Natural killer cell treated with Interleukin-12 subunit alpha and Interleukin-12 subunit beta and Interleukin-15 and Interleukin-18, amount 100 ng/mL, for 72 hours (primary cell): ENCODE measurements at regions not wholly inside any gene's neighbourhood (a gene's known extent, or its start where the extent isn't known, plus 50 kb on each side); places are given as distances from the start of the nearest gene placed in this dataset.

Source experiments
- ATAC-seq, 2 donors: fragments of 150-1000 bp; cut with Tn5 transposase in 1 of 2; sonication (Bioruptor Pico), chemical (Tn5 transposase) in 1 of 2; 2 replicates each; pipeline ENCODE4 v1.10.0; 2021
- DNase-seq: peaks from one replicate; pipeline ENCODE4 v3.0.0; 2022; ENCODE audit warnings: low spot score
- H3K27ac Mint-ChIP-seq, 2 donors: 1 replicate in 1 of 2; 2 replicates in 1 of 2; pipeline ENCODE4 v1.8.0; 2022; ENCODE audit warnings: mixed read lengths in 2 of 2, mild to moderate bottlenecking in 1 of 2, moderate library complexity in 1 of 2
- H3K27me3 Mint-ChIP-seq, 2 donors: 1 replicate in 1 of 2; 2 replicates in 1 of 2; pipeline ENCODE4 v1.8.0; 2022; ENCODE audit warnings: mixed read lengths in 2 of 2
- H3K36me3 Mint-ChIP-seq: one replicate; pipeline ENCODE4 v1.8.0; 2022; ENCODE audit warnings: mixed read lengths
- H3K4me1 Mint-ChIP-seq, 2 donors: 1 replicate in 1 of 2; 2 replicates in 1 of 2; pipeline ENCODE4 v1.8.0; 2022; ENCODE audit warnings: low read depth in 2 of 2, mixed read lengths in 2 of 2, mild to moderate bottlenecking in 1 of 2
- H3K4me3 Mint-ChIP-seq: one replicate; pipeline ENCODE4 v1.8.0; 2022; ENCODE audit warnings: mixed read lengths
- H3K9me3 Mint-ChIP-seq: 2 replicates; pipeline ENCODE4 v1.8.0; 2022; ENCODE audit warnings: mixed read lengths

DNA sequence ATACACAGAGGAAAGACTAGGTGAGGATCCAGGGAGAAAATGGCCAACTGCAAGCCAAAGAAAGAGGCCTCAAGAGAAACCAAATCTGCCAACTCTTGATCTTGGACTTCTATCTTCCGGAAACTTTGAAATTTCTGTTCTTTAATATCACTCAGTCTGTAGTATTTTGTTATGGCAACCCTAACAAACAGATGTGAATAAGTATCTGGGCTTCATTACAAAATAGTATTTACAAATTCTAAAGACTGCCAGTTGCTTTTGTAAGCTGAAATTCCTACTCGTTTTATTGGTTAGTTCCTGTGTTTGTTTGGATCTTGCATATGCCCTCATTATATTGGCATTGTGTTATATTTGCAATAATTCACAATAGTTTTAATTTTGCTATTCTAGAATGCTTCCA, 143.2 kb upstream of the USP15 start:
- H3K36me3 Mint-ChIP-seq = no peaks in the 10 kb centered on the region
- H3K4me3 Mint-ChIP-seq = no peak overlapping the region
- H3K27me3 Mint-ChIP-seq = no peaks in the 10 kb centered on the region
- no peaks in the 10 kb centered on the region for H3K9me3 Mint-ChIP-seq
- DNase-seq = no peak
- H3K4me1 Mint-ChIP-seq = no peaks in the 10 kb centered on the region
- no peak overlapping the region for H3K27ac Mint-ChIP-seq
- ATAC-seq = no peak

DNA sequence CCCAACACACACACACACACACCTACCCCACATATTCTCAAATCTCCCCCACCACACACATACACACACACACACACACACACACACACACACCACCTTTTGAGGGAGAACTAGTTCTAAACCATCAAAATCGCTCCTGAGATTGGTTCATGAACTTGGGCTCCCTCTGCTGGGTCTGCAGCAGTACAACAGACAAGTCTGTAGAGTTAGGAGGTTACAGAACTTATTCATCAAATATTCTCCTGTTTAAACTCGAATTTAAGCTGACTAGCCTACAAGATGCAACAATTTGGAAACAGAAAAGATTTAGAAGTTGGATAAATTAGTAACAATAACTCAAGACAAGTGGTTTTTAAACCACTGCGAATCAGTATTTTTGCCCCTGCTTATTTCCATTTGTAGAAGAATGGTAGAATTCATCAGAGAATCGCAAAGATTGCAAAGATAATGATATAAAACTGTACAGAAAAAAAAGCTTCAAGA, 136.4 kb upstream of the USP15 start:
- Mint-ChIP-seq H3K4me1 (peaks cover 0 to 3% of the 10 kb centered on the region in 2 donors), H3K36me3 (no peaks in the 10 kb centered on the region), H3K27ac (no peak overlapping the region), H3K9me3 (no peaks in the 10 kb centered on the region), H3K27me3 (peaks cover 5 to 6% of the 10 kb centered on the region in 2 donors), H3K4me3 (no peak overlapping the region)
- DNase-seq (no peak), ATAC-seq (no peak)

DNA sequence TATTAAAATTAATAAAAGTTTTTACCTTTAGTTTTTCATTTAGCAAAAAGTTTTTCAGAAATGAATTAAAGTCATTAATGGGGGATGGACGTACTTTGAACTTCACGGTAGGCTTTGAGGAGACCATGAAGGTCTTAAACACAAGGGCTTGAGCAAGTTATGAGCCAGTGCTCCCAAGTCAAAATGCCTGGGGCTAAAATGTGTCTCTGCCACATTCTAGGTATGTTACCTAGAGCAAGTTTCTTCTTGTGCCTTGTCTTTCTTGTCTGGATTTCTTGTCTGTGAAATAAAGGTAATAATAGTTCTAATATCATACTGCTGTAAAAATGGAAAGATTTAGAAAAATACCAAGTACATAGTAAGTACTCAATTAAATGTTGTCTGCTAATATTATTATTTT, 132.7 kb upstream of the USP15 start:
- H3K27me3 Mint-ChIP-seq = peaks cover 5 to 6% of the 10 kb centered on the region in 2 donors
- ATAC-seq (no peak), DNase-seq (no peak)
- H3K4me3 Mint-ChIP-seq = no peak overlapping the region
- no peaks in the 10 kb centered on the region for H3K9me3 Mint-ChIP-seq
- H3K4me1 Mint-ChIP-seq = peaks cover 0 to 7% of the 10 kb centered on the region in 2 donors
- no peak overlapping the region for H3K27ac Mint-ChIP-seq
- H3K36me3 Mint-ChIP-seq = no peaks in the 10 kb centered on the region

DNA sequence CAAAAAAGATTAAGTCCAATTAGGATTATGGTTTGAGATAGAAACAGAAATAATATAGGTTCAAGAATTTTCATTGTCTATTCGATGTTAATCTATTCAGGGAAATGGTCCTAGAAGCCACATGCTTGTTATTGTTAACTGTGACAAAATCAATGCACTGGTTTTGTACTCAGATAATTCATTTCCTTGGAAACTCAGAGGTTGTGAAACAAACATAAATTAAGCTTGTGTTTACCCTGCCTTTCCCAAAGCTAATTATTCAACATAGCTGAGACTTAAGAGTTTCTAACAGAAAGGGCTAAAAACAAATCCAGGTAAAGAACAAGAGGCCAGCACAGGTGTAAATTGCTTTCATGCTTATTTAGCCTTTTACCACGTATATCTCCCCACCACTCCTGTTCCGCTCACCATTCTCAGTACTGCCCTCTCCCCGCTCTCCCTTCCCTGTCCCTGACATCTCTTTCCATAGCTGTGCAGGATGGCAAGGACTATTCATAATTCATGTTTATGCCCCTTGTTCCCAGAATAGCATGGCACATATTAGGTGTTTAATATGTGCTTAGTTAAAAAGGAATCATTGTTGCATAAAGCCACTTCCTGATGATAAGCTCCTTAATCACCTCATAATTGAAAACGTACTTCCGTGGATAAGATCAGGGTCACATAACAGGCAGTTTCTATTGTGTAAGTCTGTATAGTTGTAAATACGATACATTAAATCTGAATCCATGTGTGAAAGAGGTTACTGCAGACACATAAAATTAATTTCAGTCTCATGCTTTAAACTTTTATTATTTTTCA, 131.8 kb upstream of the USP15 start:
- Mint-ChIP-seq H3K4me3 (no peak overlapping the region), H3K27me3 (peaks cover 5 to 6% of the 10 kb centered on the region in 2 donors), H3K36me3 (no peaks in the 10 kb centered on the region), H3K4me1 (peaks cover 0 to 7% of the 10 kb centered on the region in 2 donors), H3K27ac (no peak overlapping the region), H3K9me3 (no peaks in the 10 kb centered on the region)
- DNase-seq = no peak
- no peak for ATAC-seq

DNA sequence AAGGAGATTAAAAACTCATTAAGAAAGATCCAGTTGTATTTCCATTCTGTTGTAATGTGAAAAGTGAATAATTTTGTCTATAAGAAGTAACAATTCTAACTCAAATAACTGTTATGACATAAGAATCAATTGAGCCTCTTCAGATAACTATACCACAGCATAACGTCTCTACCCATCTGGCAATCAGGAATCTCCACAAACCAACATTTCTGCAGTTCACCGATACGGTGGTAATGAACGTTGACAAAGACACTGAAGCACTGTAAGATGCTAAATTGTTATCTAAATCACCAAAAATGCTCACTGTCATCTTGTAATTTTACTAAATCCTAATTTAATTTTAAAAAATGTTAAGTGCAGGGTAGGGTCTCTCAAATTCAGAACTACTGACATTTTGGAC, 130.9 kb upstream of the USP15 start:
- H3K9me3 Mint-ChIP-seq = no peaks in the 10 kb centered on the region
- H3K4me3 Mint-ChIP-seq = no peak overlapping the region
- no peak for DNase-seq
- no peaks in the 10 kb centered on the region for H3K36me3 Mint-ChIP-seq
- H3K27me3 Mint-ChIP-seq = peaks cover 0 to 3% of the 10 kb centered on the region in 2 donors
- peaks cover 0 to 4% of the 10 kb centered on the region in 2 donors for H3K4me1 Mint-ChIP-seq
- ATAC-seq = no peak
- no peak overlapping the region for H3K27ac Mint-ChIP-seq

DNA sequence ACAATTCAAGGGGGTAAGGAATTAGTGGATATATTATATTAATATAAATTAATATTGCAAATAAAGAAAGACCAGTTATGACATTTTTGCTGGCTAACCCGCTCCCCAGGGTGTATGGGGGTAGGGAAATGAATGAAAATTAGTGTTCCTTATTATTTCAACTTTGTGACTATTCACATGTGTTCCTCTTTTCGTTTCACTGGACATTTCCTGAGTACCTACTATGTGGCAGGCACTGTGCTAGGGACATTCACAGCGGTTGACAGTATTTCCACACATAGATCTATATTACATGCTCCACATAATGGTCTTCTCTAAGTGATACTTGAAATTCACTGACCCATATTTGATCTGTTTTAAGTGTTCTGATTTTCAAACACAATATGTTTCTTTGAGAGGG, 129.8 kb upstream of the USP15 start:
- Mint-ChIP-seq H3K4me1 (peaks cover 0 to 4% of the 10 kb centered on the region in 2 donors), H3K4me3 (no peak overlapping the region), H3K27ac (no peak overlapping the region), H3K27me3 (peaks cover 0 to 6% of the 10 kb centered on the region in 2 donors), H3K9me3 (peaks cover 4% of the 10 kb centered on the region), H3K36me3 (no peaks in the 10 kb centered on the region)
- DNase-seq (no peak), ATAC-seq (no peak)

DNA sequence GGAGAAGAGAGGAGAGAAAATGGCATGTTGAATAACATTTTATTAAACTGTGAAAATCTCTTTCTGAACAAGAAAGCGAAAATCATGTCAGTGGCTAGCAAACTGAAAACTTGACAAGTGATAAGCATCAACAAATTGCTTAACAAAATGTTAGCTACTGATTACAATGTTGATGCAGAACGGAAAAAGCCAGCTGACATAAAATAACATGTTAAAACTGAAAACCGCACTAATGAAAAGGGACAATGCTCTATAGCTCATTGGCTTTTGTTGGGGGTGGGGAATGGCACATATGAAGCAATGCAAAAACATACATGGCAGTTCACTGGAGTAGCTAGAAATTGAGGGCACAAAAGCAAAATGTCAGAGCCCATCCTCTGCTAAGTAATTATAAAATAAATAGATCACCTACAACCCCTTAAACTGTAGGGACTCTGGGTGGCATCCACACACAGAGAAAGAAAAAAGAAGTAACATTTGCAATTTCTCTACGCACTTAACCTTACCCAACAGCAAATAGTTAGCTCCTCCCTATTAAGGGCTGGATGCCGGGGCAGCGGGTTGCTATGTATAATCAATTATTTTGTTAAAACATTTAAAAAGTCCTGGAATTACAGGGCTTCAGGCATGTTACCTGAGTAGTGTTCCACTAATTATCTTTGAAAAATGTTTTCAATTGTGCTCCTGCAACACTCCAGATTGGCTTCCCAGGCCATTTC, 129.2 kb upstream of the USP15 start:
- H3K9me3 Mint-ChIP-seq = peaks cover 4% of the 10 kb centered on the region
- H3K4me3 Mint-ChIP-seq = no peak overlapping the region
- DNase-seq = no peak
- no peak for ATAC-seq
- no peak overlapping the region for H3K27ac Mint-ChIP-seq
- peaks cover 0 to 4% of the 10 kb centered on the region in 2 donors for H3K4me1 Mint-ChIP-seq
- no peaks in the 10 kb centered on the region for H3K36me3 Mint-ChIP-seq
- peaks cover 0 to 6% of the 10 kb centered on the region in 2 donors for H3K27me3 Mint-ChIP-seq

DNA sequence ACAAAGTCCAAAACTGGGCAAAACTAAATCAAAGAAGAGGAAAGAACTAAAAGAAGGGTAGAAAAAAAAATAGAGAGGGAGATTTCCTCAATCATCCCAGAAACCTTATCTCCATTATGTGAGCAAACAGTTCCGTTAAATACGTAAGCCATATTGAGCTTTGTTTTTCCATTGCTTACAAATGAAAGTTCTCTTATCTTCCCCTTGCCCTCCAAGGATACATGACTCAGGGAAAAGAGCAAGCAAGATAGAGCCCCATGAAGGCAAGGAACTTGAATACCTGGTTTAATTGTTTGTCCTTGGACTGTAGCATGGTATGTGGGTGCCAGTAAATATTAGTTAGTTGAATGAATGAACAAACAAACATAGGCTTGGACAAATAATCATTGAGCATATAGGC, 126.8 kb upstream of the USP15 start:
- peaks cover 4% of the 10 kb centered on the region for H3K9me3 Mint-ChIP-seq
- ATAC-seq (no peak), DNase-seq (no peak)
- H3K36me3 Mint-ChIP-seq = no peaks in the 10 kb centered on the region
- H3K27ac Mint-ChIP-seq = no peak overlapping the region
- no peak overlapping the region for H3K4me3 Mint-ChIP-seq
- H3K4me1 Mint-ChIP-seq = peaks cover 0 to 4% of the 10 kb centered on the region in 2 donors
- peaks cover 7 to 10% of the 10 kb centered on the region in 2 donors for H3K27me3 Mint-ChIP-seq

- Mint-ChIP-seq H3K27me3 (peaks cover 5 to 12% of the 10 kb centered on the region in 2 donors), H3K27ac (no peak overlapping the region), H3K9me3 (peaks cover 4% of the 10 kb centered on the region), H3K36me3 (no peaks in the 10 kb centered on the region), H3K4me3 (no peak overlapping the region), H3K4me1 (peaks cover 0 to 1% of the 10 kb centered on the region in 2 donors)
- DNase-seq (no peak), ATAC-seq (no peak)
Measured at GRCh38 chr12:62135553-62136200, 124.5 kb upstream of the USP15 start.

DNA sequence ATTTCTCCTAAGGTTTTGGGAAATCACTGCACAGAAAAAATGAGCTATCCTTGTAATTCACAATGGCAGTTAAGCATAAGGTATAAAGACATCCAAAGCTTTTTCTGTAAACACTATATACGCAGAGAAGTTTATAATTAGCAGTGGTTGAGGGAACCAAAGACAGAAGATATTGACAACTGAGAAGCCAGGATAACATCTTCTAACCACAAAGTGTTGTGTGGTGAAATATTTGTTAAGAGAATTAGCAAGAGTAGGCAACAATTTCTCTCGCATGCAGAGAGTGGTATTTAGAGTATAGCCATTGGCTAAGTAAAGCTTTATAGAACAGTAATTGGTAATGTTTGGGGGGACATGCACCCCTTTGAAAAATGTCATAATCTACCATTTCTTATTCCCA, 123.7 kb upstream of the USP15 start:
- DNase-seq (no peak), ATAC-seq (no peak)
- Mint-ChIP-seq H3K27me3 (peaks cover 5 to 12% of the 10 kb centered on the region in 2 donors), H3K9me3 (peaks cover 4% of the 10 kb centered on the region), H3K4me1 (no peaks in the 10 kb centered on the region), H3K4me3 (no peak overlapping the region), H3K36me3 (no peaks in the 10 kb centered on the region), H3K27ac (no peak overlapping the region)

GRCh38 chr12:62138527-62138926, 121.7 kb upstream of the USP15 start:
- Mint-ChIP-seq H3K4me3 (no peak overlapping the region), H3K4me1 (no peaks in the 10 kb centered on the region), H3K27ac (no peak overlapping the region), H3K36me3 (no peaks in the 10 kb centered on the region), H3K9me3 (peaks cover 4% of the 10 kb centered on the region), H3K27me3 (peaks cover 5 to 12% of the 10 kb centered on the region in 2 donors)
- ATAC-seq (no peak), DNase-seq (no peak)

DNA sequence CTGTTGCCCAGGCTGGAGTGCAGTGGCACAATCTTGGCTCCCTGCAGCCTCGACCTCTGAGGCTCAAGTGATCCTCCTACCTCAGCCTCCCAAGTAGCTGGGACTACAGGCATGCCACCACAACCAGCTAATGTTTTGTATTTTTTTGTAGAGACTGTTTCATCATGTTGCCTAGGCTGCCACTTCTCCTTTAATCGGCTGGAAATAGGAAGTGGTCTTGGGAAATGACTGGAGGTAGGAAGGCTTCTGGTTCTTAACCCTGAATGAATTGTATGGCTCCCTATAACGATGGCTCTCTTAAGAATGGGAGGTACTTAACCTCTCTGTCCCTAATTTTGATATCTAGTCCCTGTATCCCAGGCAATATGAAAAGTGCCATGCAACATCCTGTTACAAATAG, 113.9 kb upstream of the USP15 start:
- no peak overlapping the region for H3K27ac Mint-ChIP-seq
- no peaks in the 10 kb centered on the region for H3K27me3 Mint-ChIP-seq
- H3K4me3 Mint-ChIP-seq = no peak overlapping the region
- ATAC-seq = no peak
- no peaks in the 10 kb centered on the region for H3K9me3 Mint-ChIP-seq
- no peak for DNase-seq
- no peaks in the 10 kb centered on the region for H3K36me3 Mint-ChIP-seq
- H3K4me1 Mint-ChIP-seq = no peaks in the 10 kb centered on the region

GRCh38 chr12:62158013-62158412, 102.2 kb upstream of the USP15 start:
- peaks cover 4 to 31% of the 10 kb centered on the region in 2 donors for H3K27me3 Mint-ChIP-seq
- no peaks in the 10 kb centered on the region for H3K4me1 Mint-ChIP-seq
- DNase-seq (no peak), ATAC-seq (no peak)
- H3K9me3 Mint-ChIP-seq = no peaks in the 10 kb centered on the region
- no peak overlapping the region for H3K27ac Mint-ChIP-seq
- no peak overlapping the region for H3K4me3 Mint-ChIP-seq
- H3K36me3 Mint-ChIP-seq = no peaks in the 10 kb centered on the region
